Stimulated activated CD4-positive, alpha-beta T cell treated with anti-CD3 and anti-CD28 coated beads, Interleukin-2, amount 100 ng/mL, for 24 hours (primary cell): ENCODE measurements at regions not wholly inside any gene's neighbourhood (a gene's known extent, or its start where the extent isn't known, plus 50 kb on each side); places are given as distances from the start of the nearest gene placed in this dataset.

Experiments
- DNase-seq, 2 donors: peaks; one replicate each; pipeline ENCODE4 v3.0.0-alpha.2; 2020

DNA sequence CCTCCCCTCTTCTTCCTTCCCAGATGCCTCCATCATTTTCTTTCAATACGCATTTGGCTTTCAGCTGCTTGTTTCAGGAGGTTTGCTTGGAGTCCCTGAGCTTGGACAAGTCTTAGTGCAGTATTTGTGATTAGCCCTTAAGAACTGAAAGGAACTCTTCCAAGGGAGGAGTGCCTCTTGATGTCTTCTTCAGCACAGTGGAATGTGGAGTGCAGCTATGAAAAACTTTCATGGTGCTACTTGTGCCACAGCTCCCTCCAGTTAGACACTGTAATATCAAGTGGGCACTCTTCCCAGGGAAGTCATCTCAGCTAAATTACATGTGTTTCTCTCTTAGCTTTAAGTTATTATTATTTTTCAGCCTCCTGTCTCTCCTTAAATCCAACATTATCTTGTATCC lies 173.1 kb downstream of the NECTIN3 start:
- no peak for DNase-seq

DNA sequence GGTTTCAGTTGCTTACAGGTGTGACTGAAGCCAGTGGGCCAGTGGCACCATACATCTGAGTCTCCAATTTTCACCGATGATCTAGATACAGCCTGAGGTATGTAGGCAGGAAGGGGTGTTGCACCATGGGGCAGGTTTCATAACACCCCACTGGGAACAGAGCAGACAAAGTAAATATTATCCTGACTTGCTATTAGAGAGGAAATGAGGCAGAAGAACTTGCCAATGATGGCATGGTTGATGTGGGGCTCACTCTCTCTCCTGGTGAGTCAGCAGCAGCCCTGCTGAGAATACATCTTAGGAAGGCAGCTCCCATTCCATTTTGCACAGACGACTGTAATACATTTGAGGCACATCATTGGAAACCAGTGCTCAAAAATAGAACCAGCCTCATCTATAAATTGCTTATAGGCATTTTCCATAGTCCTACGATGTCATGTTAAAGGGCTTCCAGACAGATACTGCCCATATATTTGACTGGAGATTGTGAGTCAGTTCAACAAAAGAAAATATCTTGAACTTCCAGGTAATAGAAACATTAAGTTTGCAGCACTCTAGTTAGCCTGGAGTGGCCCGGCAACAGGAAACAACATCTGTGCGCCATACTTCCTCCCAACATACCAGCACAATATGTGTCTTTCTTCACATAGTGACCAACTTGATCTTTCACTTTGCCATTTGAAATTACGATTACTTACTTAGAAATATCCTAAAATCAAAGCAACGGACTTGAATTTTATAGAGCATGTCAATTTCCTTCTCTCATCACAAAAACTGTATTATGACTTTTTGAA lies 175.5 kb downstream of the NECTIN3 start:
- no peak for DNase-seq

DNA sequence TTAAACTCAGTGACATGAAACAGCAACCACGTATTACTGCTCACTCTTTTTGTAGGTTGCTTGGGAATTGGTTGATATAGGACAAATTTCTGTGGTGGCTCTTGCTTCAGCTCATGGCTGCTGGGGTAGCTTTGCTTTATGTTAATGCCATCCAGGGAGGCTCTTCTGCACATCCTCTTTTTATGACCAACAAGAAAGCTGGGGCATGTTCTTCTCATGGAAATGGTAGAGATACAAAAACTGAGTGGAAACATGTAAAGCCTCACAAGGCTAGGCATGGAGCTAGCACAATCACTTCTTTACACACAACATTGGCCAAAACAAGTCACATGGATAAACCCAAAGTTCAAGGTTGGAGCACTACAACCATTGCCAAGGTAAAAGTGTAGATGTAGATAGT lies 176.8 kb downstream of the NECTIN3 start:
- DNase-seq: no peak

DNA sequence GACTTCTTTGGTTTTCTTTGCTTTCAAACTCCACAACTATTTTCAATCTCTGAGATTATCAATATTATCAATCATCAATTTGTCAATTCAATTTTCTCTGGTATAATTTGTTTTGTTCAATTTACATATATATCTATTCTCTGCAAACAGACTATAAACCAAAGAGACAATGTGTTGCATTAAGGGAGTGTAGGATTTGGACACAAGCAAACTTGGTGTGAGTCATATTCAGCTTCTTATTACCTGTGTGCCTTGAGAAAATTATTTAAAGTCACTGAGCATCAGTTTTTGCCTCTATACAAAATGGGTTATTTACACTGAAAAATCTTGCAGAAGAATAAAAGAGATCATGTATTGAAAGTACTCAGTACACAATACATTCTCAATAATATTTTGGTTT lies 177.8 kb downstream of the NECTIN3 start:
- DNase-seq: no peak

- DNase-seq: no peak
Measured at GRCh38 chr3:111252779-111253178, 181.2 kb downstream of the NECTIN3 start.

GRCh38 chr3:111253733-111254132 lies 182.1 kb downstream of the NECTIN3 start:
- no peak for DNase-seq

GRCh38 chr3:111260878-111261277 lies 189.3 kb downstream of the NECTIN3 start:
- DNase-seq: no peak

- DNase-seq: no peak
Measured at GRCh38 chr3:111269777-111270176, 198.2 kb downstream of the NECTIN3 start.

DNA sequence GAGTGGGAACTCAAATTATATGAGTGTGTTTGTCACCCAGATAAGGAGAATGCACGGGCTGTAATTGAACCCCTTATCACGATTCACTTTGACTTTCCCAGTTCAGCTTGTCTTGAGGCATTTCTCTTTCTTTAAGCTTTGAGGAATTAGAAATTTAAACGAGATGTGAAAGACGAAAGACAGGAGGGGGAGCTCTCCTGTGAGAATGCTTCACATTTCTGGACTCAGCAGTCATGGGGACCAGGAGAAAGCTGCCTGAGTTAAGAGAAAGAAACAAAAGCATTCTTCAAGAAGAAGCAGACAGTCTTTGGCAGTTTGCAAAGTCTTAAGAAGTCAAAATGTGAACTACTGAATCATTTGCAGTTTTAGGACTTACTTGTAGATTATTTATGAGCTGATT lies 205.6 kb downstream of the NECTIN3 start:
- no peak for DNase-seq

DNA sequence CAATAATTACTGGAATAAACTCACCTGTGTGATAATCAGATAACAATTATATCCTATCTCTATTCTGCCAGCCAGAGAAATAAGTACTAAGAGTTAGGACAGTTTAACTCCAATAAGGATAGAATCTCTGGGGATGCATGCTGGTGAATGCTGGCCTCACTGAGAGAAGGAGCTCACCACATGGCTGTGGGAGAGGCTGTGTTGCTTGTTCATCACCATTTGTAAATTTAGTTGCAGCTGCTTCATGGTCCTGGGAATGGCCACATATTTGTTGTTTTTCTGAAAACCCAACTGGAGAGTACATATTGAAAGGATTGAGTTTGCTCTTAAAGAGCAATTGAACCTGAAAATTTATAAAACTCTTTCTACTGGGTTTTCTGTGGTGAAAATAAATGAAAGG lies 207.3 kb downstream of the NECTIN3 start:
- no peak for DNase-seq

DNA sequence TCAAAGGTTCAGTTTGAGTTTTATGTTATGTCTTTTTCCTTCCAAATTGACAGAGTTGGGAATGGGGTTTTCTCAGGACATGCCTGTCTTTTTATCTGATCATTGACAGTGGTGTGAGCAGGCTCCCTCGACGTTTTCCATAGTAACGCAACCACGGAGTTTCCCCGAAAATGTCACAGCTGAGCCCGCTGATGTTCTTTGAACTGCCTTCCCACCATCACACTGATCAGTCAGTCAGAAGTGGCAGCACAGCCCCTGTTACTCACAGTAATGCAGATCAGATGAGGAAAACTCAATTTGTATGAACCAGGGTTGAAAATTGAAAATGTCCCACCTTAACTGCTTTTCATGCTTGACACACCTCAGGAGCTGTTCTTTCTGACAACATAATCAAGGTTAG lies 210.4 kb downstream of the NECTIN3 start:
- DNase-seq: peak in 1 of 2 donors; percentile 15

- DNase-seq: no peak
Measured at GRCh38 chr3:111283165-111283564, 211.5 kb downstream of the NECTIN3 start.

GRCh38 chr3:111284503-111285183 lies 213.0 kb downstream of the NECTIN3 start:
- no peak for DNase-seq

GRCh38 chr3:111285184-111285538 lies 213.5 kb downstream of the NECTIN3 start:
- no peak for DNase-seq

- no peak for DNase-seq
Measured at GRCh38 chr3:111285694-111286093, 214.1 kb downstream of the NECTIN3 start.

- DNase-seq: no peak
Measured at GRCh38 chr3:111286746-111287145, 215.1 kb downstream of the NECTIN3 start.

- DNase-seq: no peak
Measured at GRCh38 chr3:111292117-111292516, 220.5 kb downstream of the NECTIN3 start.

DNA sequence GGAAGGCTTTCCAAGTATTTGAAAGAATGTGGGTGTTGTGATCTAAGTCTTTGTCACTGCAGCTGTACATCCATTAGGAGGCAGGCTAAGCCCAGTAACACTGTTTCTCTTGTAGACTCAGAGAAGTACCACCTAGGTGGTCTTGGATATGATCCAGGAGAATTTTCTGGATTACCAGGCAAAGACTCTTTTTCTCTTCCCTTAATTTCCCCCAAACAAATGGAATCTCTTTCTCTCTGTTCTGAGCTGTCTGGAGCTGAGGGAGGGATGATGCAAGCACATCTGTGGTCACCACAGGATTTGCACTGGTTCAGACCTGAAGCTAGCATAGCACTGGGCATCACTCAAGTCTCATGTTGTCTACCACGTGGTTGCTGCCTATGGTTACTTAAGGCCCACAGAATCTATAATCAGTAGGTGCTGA lies 227.6 kb downstream of the NECTIN3 start:
- DNase-seq: no peak

GRCh38 chr3:111301238-111301798 lies 229.7 kb downstream of the NECTIN3 start:
- DNase-seq: no peak

- DNase-seq: no peak
Measured at GRCh38 chr3:111302063-111302462, 230.4 kb downstream of the NECTIN3 start.

DNA sequence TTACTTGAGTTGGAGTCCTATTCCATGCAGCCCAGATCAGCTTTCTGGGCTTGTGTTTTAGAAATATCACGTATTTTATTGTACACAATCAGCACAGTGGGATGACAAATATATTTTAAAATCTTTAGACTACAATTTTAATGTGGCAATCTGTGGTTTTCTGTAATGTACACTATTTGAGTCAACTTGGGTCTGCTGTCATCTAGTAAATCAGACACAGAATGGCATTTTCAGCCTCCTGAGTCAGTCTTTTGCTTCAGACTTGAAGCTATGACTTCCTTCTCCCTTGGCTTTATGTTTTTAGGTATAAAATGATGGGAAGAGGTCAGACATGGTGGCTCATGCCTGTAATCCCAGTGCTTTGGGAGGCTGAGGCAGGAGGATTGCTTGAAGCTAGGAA lies 232.1 kb downstream of the NECTIN3 start:
- DNase-seq: no peak

GRCh38 chr3:111307676-111308075 lies 234.3 kb upstream of the CD96 start:
- no peak for DNase-seq

DNA sequence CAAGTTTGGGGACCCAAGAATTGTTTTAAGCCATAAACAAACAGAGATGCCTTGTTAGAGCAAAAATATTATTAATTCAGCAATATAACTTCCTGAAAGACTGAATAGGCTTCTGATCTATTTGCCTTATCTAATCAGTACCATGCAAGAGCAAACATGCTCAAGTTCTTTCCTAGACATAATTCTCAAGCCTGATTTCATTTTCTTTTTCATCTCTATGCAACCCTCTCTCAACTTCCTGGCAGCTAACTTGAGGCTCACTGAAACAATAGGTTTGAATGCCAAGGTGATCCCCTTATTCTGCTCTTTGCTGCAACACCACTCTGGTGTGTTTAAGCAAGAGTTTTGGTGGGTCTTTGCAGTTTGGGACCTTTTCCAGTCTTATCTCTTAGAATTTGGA lies 230.9 kb upstream of the CD96 start:
- no peak for DNase-seq

- no peak for DNase-seq
Measured at GRCh38 chr3:111311709-111312235, 230.2 kb upstream of the CD96 start.
